GM12873 (cell line): ENCODE measurements at regions not wholly inside any gene's neighbourhood (a gene's known extent, or its start where the extent isn't known, plus 50 kb on each side); places are given as distances from the start of the nearest gene placed in this dataset.

ENCODE experiments used
- CTCF ChIP-seq: IDR thresholded peaks from 2 replicates; pipeline ENCODE4 v1.5.1; 2012; ENCODE audit warnings: low read depth, mild to moderate bottlenecking, moderate library complexity, low read length, control low read depth; ENCODE audit not compliant: insufficient read depth; ENCODE audit errors: missing control alignments

- no peak for TF ChIP-seq CTCF
Measured at GRCh38 chr6:15026832-15027231, 219.0 kb upstream of the JARID2 start.

- no peak for TF ChIP-seq CTCF
Measured at GRCh38 chr6:15027472-15027871, 218.4 kb upstream of the JARID2 start.

- TF ChIP-seq CTCF: no peak
Measured at GRCh38 chr6:15032015-15032414, 213.9 kb upstream of the JARID2 start.

- TF ChIP-seq CTCF: no peak
Measured at GRCh38 chr6:15033850-15034203, 212.0 kb upstream of the JARID2 start.

- no peak for TF ChIP-seq CTCF
Measured at GRCh38 chr6:15036690-15037245, 209.1 kb upstream of the JARID2 start.

- no peak for TF ChIP-seq CTCF
Measured at GRCh38 chr6:15037253-15037652, 208.6 kb upstream of the JARID2 start.

GRCh38 chr6:15038013-15038791 is 207.7 kb upstream of the JARID2 start:
- no peak for TF ChIP-seq CTCF
